Erythroblast (primary cell): ENCODE measurements at regions not wholly inside any gene's neighbourhood (a gene's known extent, or its start where the extent isn't known, plus 50 kb on each side); places are given as distances from the start of the nearest gene placed in this dataset.

Experiments
- GATA1 ChIP-seq: IDR thresholded peaks from 2 replicates; pipeline ENCODE4 v1.6.1; 2011; ENCODE audit warnings: low read depth, mild to moderate bottlenecking, control low read depth, low read length, moderate library complexity
- POLR2A ChIP-seq: IDR thresholded peaks from 2 replicates; pipeline ENCODE4 v1.6.1; 2011; ENCODE audit warnings: mild to moderate bottlenecking, low read length

- no peak for TF ChIP-seq POLR2A
- no peak for TF ChIP-seq GATA1
Observed at GRCh38 chr12:46547421-46548354, 175.1 kb upstream of the SLC38A2 start.
